DMS 273 treated with DMSO at 0.1 percent for 48 hours (cell line): ENCODE measurements at regions not wholly inside any gene's neighbourhood (a gene's known extent, or its start where the extent isn't known, plus 50 kb on each side); places are given as distances from the start of the nearest gene placed in this dataset.
"Not testable (repeated sequence)": the region's sequence is repeated elsewhere in the genome, so short reads cannot be mapped to it uniquely, and the experiment has no call there.

Source experiments
- DNase-seq: peaks from one replicate; lab custom pipeline; 2025; lab: John Stamatoyannopoulos, UW

- no peak for DNase-seq
Measured at GRCh38 chr12:63040526-63041220, 105.7 kb upstream of the PPM1H start.

- DNase-seq = no peak
Measured at GRCh38 chr12:63038713-63039100, 103.8 kb upstream of the PPM1H start.

GRCh38 chr12:63037746-63038712 is 103.1 kb upstream of the PPM1H start:
- no peak for DNase-seq

- no peak for DNase-seq
Measured at GRCh38 chr12:63036974-63037335, 102.0 kb upstream of the PPM1H start.

DNA sequence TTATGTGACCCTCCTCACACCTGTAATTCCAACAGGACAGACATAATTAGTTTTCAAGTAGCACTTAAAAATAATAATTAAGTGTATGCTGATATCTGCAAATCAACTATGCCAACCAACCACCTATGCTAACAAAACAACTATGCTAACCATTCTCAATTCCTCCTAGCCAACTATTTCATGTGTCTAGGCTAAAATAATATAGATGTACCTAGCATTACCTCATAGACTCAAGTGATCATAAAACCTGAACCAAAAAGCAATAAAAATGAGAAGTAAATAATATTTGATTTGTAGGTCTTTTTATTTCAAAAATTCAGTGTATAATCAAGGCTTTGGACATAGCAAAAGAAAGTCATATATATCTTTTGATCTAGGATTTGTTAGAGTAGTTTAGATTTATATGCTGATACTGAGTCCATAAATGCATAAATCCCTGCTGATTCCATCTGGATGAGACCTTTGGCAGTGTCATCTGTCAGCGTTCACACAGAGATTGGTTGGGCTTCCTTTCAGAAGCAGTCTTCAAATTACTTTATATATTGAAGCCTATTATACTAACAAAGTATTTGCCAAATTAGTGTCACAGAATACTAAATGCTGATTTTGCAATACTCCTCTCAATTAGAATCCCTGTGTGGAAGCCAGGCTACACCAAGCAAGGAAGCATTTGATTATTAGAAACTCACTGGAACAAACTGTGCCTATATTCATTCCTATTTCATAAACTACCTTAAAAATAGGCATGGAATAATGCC is 101.4 kb upstream of the PPM1H start:
- no peak for DNase-seq

DNA sequence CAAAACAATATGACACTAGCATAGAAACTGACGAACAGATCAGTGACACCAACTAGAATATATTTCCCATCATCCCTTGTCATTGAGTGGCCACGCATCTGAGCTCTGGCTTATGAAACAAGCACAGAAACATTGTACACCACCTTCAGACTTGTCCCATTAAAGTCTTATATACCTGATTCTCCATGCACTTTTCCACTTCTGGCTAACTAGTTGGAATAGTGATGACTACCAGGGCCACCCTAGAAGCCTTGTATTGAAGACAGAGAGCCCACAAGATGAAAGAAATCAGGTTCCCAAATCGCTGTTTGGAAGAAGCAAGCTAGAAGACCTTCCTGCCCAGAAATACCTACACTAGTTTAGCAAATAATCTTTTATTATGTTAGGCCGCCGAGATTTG is 99.7 kb upstream of the PPM1H start:
- DNase-seq = no peak

GRCh38 chr12:63029676-63030075 is 94.7 kb upstream of the PPM1H start:
- no peak for DNase-seq

DNA sequence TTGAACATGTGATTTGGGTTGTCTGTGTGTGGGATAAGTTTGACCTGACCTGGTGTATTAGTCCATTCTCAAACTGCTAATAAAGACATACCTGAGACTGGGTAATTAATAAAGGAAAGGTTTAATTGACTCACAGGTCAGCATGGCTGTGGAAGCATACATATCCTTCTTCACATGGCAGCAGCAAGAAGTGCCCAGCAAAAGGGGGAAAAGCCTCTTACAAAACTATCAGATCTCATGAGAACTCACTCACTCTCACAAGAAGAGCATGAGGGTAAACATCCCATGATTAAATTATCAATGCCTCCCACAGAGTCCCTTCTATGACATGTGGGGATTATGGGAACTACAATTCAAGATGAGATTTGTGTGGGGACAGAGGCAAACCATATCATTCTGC is 94.0 kb upstream of the PPM1H start:
- no peak for DNase-seq

DNA sequence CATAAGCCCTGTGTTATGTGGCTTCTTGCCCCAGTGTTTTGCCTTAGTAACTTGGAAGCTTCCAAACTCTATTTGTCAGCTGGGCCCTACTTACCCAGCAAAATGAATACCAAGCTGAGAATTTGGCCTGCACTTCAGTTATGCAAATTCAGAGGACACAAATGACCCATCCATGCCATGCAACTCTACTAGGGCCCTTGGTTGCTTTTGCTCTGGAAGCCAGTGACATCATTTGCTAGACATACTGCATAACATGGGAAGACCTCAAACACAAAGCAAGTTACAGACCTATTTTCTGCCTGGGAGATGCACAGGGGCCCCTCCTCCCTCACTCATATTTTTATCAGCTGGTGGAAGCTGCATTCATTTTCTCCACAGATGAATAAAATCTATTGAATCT is 90.2 kb upstream of the PPM1H start:
- DNase-seq = no peak

DNA sequence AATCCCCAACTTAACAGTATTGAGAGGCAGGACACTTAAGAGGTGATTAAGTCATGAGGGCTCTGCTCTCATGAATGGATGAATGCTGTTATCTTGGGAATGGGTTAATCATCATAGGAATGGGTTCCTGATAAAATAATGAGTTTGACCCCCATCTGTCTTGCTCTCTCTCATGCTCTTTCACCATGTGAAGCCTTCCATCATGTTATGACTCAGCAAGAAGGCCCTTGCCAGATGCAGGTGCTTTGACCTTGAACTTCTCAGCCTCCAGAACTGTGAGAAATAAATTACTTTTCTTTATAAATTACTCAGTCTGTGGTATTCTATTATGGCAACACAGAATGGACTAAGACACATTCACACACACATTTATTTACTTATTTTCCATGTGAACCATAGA is 89.0 kb upstream of the PPM1H start:
- no peak for DNase-seq

GRCh38 chr12:63021116-63021515 is 86.2 kb upstream of the PPM1H start:
- no peak for DNase-seq

GRCh38 chr12:63020269-63020668 is 85.3 kb upstream of the PPM1H start:
- DNase-seq = no peak

DNA sequence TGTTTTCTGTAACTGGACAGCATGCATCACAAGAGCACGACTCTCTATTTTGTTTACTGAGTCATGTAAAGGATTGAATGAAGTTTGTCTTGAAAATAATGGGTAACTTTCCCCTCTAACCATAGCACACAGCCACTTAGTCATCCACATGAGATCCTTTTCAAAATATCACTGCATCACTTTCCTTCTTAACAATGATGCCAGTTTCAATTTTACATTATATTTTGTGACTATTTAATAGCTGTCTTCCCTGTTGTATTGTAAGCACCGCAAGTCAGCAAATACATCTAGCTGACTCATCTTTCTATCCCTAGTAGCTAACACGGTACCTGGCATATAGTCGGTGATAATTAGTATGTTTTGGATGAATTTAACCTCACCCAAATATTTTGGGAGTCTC is 83.3 kb upstream of the PPM1H start:
- no peak for DNase-seq

GRCh38 chr12:63013302-63013701 is 78.4 kb upstream of the PPM1H start:
- no peak for DNase-seq

GRCh38 chr12:63010698-63011097 is 75.7 kb upstream of the PPM1H start:
- DNase-seq = no peak

GRCh38 chr12:63008372-63008771 is 73.4 kb upstream of the PPM1H start:
- DNase-seq = no peak

DNA sequence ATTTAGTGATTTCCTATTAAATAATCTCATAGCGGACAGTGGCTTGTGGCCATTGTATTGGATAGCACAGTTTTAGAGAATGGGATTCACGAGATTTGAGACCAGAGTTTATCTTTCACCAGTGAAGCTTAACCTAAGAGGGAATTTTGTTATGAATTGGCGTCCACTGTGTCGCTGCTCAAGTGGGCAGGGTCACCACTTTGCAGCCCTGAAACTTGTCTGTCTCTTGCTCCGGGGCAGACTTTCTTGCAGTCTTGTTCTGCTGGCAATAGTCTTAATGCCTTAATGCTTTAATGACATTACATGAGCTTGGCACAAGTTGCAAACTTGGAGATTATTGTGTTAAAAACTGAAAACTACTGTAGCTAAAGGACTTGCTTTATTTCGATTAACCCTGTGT is 72.8 kb upstream of the PPM1H start:
- DNase-seq = no peak

- no peak for DNase-seq
Measured at GRCh38 chr12:63006536-63006935, 71.6 kb upstream of the PPM1H start.

- no peak for DNase-seq
Measured at GRCh38 chr12:63005382-63005781, 70.4 kb upstream of the PPM1H start.

GRCh38 chr12:63003223-63003819 is 68.4 kb upstream of the PPM1H start:
- no peak for DNase-seq

GRCh38 chr12:63002059-63002458 is 67.1 kb upstream of the PPM1H start:
- DNase-seq = not testable (repeated sequence)

DNA sequence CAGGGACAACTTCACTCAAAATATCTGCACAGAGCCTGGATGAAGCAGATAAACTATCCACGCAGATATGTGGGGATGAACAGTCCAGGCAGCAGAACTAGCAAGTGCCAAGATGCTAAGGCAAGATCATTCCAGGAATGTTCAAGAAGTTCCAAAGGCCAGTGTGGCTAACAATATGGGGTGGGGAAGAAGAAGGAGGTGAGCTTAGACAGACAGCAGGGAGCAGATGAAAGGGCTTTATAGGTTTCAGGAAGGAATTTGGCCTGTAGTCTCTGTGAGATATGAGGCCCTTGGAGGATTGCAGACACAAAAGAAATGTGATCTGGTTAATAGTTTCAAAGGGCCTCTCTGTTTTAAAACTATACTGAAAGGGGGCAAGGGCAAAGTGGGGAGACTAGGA is 63.5 kb upstream of the PPM1H start:
- no peak for DNase-seq
